ENCODE measurements at regions not wholly inside any gene's neighbourhood (a gene's known extent, or its start where the extent isn't known, plus 50 kb on each side); places are given as distances from the start of the nearest gene placed in this dataset.
"Not testable (repeated sequence)": the region's sequence is repeated elsewhere in the genome, so short reads cannot be mapped to it uniquely, and the experiment has no call there.

DNA sequence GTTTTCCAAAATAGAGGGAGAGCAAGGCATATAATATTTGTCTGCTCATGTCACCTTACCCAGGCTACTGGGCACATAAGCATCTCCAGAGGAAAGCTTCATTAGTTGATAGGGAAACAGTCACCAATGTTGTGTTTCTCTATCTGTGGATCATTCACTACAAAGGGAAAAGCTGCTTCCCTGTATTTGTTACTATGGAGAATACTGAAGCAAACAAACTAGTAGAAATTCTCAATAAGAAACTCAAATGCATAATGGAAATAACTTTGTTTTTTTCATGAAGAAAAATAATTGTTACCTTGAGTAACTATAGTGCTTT is 138.2 kb downstream of the PCSK1 start:
- Histone ChIP-seq H3K4me3 (no peak overlapping the region), H3K27me3 (no peaks in the 10 kb centered on the region), H3K36me3 (no peaks in the 10 kb centered on the region), H3K9me3 (no peaks in the 10 kb centered on the region), H3K27ac (peak overlapping the region in 3 of 4 donors; percentile 13 to 72 (median 66)), H3K4me1 (peaks cover 0 to 19% (median 16%) of the 10 kb centered on the region in 3 donors)
- ATAC-seq (peak in 3 of 4 donors; percentile 56 to 66 (median 57)), FAIRE-seq (no peak), DNase-seq (no peak)
- intact Hi-C loops (cut with DNase I): no loop called here
- TF ChIP-seq, protein P1, sequence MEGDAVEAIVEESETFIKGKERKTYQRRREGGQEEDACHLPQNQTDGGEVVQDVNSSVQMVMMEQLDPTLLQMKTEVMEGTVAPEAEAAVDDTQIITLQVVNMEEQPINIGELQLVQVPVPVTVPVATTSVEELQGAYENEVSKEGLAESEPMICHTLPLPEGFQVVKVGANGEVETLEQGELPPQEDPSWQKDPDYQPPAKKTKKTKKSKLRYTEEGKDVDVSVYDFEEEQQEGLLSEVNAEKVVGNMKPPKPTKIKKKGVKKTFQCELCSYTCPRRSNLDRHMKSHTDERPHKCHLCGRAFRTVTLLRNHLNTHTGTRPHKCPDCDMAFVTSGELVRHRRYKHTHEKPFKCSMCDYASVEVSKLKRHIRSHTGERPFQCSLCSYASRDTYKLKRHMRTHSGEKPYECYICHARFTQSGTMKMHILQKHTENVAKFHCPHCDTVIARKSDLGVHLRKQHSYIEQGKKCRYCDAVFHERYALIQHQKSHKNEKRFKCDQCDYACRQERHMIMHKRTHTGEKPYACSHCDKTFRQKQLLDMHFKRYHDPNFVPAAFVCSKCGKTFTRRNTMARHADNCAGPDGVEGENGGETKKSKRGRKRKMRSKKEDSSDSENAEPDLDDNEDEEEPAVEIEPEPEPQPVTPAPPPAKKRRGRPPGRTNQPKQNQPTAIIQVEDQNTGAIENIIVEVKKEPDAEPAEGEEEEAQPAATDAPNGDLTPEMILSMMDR (IDR thresholded peaks at IDR 0.05): no peak

DNA sequence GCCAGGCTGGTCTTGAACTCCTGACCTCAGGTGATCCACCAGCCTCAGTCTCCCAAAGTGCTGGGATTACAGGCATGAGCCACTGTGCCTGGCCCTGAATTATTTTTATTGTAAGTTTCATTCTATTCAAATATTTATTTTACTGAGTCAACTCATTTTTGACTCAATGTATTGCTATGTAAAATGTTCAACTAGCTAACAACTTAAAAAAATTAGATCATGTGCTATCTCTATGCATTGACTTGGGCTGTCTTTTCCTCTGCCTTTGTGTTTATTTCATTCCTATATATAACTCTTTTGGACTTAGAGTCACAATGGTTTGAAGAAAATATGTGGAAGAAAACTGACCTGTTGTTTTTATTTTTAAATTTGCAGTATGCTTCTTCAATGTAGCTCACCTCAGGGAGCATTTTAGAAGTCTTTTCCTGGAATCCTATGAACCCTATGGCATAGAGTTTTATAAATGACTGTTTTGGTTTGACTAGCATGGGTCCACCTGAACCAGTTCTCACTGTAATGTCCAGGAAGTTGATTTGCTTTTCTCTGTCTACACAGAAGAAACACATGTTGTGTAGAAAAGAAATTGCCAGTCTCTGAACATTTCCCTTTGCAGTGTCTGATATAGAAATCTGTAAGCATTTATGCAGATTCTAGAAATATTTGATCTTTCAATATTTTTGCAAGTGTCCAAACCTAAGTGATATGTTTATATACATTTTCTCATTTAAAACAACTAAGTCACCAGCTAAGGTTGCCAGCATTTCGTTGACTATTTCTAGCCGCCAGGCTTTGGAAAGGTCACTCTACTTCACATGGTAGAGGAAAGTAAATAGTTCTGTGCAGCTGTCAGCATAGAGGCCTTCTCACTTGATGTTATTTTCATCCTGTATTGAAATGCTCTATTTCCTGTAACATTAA is 138.8 kb downstream of the PCSK1 start:
- no peaks in the 10 kb centered on the region for H3K9me3 ChIP-seq
- H3K36me3 ChIP-seq: no peaks in the 10 kb centered on the region
- no peak overlapping the region for H3K4me3 ChIP-seq
- FAIRE-seq: no peak
- intact Hi-C loops (cut with DNase I): no loop called here
- H3K27me3 ChIP-seq: no peaks in the 10 kb centered on the region
- peaks cover 0 to 19% (median 16%) of the 10 kb centered on the region in 3 donors for H3K4me1 ChIP-seq
- TF ChIP-seq, protein P1 (IDR thresholded peaks at IDR 0.05): no peak
- peak; percentile 74 to 86 (median 84) for ATAC-seq
- H3K27ac ChIP-seq: peak overlapping the region; percentile 13 to 72 (median 43)
- 33 to 42% methylated on average over 2 of the region's 2 CpGs for WGBS, 2 donors
- DNase-seq: peak in 2 of 6 donors; percentile 12 to 43

GRCh38 chr5:96292582-96293247 is 140.3 kb downstream of the PCSK1 start:
- Histone ChIP-seq H3K27ac (peak overlapping the region in 1 of 4 donors; percentile 72), H3K27me3 (no peaks in the 10 kb centered on the region), H3K9me3 (no peaks in the 10 kb centered on the region), H3K4me3 (no peak overlapping the region), H3K36me3 (no peaks in the 10 kb centered on the region), H3K4me1 (peaks cover 0 to 19% (median 16%) of the 10 kb centered on the region in 3 donors)
- TF ChIP-seq, protein P1 (IDR thresholded peaks at IDR 0.05): no peak
- intact Hi-C loops (cut with DNase I): no loop called here
- ATAC-seq (peak; percentile 30 to 67 (median 40)), DNase-seq (peak in 2 of 6 donors; percentile 22 to 24), FAIRE-seq (no peak)
- 56 to 62% methylated on average over 8 of the region's 8 CpGs for WGBS, 2 donors

DNA sequence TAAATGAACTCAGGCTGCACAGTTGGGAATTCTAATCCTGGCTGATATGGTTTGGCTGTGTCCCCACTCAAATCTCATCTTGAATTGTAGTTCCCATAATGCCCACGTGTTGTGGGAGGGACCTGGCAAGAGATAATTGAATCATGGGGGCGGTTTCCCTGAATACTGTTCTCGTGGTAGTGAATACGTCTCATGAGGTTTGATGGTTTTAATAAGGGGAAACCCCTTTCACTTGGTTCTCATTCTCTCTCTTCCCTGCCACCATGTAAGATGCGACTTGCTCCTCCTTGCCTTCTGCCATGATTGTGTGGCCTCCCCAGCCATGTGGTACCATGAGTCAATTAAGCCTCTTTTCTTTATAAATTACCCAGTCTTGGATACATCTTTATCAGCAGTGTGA is 143.8 kb downstream of the PCSK1 start:
- peaks cover 0 to 17% (median 8%) of the 10 kb centered on the region in 3 donors for H3K4me1 ChIP-seq
- H3K36me3 ChIP-seq; H3K27ac ChIP-seq; DNase-seq; H3K27me3 ChIP-seq; intact Hi-C loops (cut with DNase I); H3K4me3 ChIP-seq; ATAC-seq; FAIRE-seq; H3K9me3 ChIP-seq: not testable (repeated sequence)
- WGBS, 2 donors: 84 to 85% methylated on average over 5 of the region's 5 CpGs

- Histone ChIP-seq H3K9me3 (no peaks in the 10 kb centered on the region), H3K27me3 (no peaks in the 10 kb centered on the region), H3K4me1 (peaks cover 0 to 13% (median 3%) of the 10 kb centered on the region in 3 donors), H3K36me3 (no peaks in the 10 kb centered on the region), H3K27ac (no peak overlapping the region), H3K4me3 (no peak overlapping the region)
- intact Hi-C loops (cut with DNase I): no loop called here
- 69 to 87% methylated on average over 1 of the region's 1 CpG for WGBS, 2 donors
- DNase-seq: no peak
- TF ChIP-seq, protein P1 (IDR thresholded peaks at IDR 0.05): no peak
- ATAC-seq: no peak
- no peak for FAIRE-seq
Observed at GRCh38 chr5:96288845-96289185, 144.2 kb downstream of the PCSK1 start.

All from pancreas (tissue), 10 donors.